SH-SY5Y (cell line): ENCODE measurements at regions not wholly inside any gene's neighbourhood (a gene's known extent, or its start where the extent isn't known, plus 50 kb on each side); places are given as distances from the start of the nearest gene placed in this dataset.

Experiments
- GATA2 ChIP-seq: IDR thresholded peaks from 2 replicates; pipeline ENCODE4 v1.6.1; 2011; ENCODE audit warnings: mild to moderate bottlenecking, low read depth, low read length
- GATA3 ChIP-seq: IDR thresholded peaks from 2 replicates; pipeline ENCODE4 v1.6.1; 2011; ENCODE audit warnings: low read depth, mild to moderate bottlenecking, low read length, moderate library complexity

DNA sequence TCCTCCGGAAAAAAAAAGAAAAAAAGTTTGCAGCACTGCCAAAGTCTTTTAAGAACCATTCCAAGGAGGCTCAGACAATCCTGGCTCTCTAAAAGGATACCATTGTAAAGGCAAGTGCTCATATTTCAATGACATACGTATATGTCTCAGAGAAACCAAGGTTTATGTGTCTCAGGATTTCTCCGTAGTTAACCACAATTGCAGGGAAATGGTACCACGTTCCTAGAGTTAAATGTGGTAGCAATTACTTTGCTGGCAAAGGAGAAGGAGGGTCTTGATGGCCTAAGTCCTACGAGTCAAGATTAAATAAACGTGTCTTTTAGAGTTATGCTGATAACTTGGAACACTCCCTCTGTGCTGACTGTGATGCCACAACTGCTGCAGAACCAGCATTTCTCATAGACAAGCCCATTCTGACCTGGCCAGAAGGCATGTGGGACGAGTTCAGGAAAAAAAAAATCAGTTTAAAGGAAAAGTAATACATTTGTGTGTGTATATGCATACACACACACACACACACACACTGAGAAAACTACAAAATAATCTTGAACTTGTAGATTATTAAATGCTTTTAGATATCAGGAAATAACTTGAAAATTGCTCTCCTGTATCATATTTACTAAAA is 245.9 kb downstream of the FGFR2 start:
- TF ChIP-seq GATA2 = no peak
- TF ChIP-seq GATA3 = no peak
